Ishikawa (cell line): ENCODE measurements at regions not wholly inside any gene's neighbourhood (a gene's known extent, or its start where the extent isn't known, plus 50 kb on each side); places are given as distances from the start of the nearest gene placed in this dataset.

Experiments used
- CEBPB ChIP-seq: IDR thresholded peaks from 2 replicates; pipeline ENCODE4 v1.6.1; 2012
- CREB1 ChIP-seq: IDR thresholded peaks from 2 replicates; pipeline ENCODE4 v1.6.1; 2012; ENCODE audit warnings: low read depth
- EGR1 ChIP-seq: IDR thresholded peaks from 2 replicates; pipeline ENCODE4 v1.6.1; 2012
- EP300 ChIP-seq: IDR thresholded peaks from 2 replicates; pipeline ENCODE4 v1.6.1; 2012; ENCODE audit warnings: borderline replicate concordance
- FOXM1 ChIP-seq: IDR thresholded peaks from 2 replicates; pipeline ENCODE4 v1.6.1; 2012; ENCODE audit warnings: low read depth, borderline replicate concordance
- NFIC ChIP-seq: IDR thresholded peaks from 2 replicates; pipeline ENCODE4 v1.6.1; 2012
- RAD21 ChIP-seq: IDR thresholded peaks from 2 replicates; pipeline ENCODE4 v1.6.1; 2012; ENCODE audit warnings: low read depth
- TAF1 ChIP-seq: IDR thresholded peaks from 2 replicates; pipeline ENCODE4 v1.6.1; 2012; ENCODE audit warnings: low read depth, mild to moderate bottlenecking
- TCF12 ChIP-seq: IDR thresholded peaks from 2 replicates; pipeline ENCODE4 v1.6.1; 2012; ENCODE audit warnings: low read depth
- TEAD4 ChIP-seq: IDR thresholded peaks from 2 replicates; pipeline ENCODE4 v1.6.1; 2012
- YY1 ChIP-seq: IDR thresholded peaks from 2 replicates; pipeline ENCODE4 v1.6.1; 2012; ENCODE audit warnings: low read depth
- ZBTB7A ChIP-seq: IDR thresholded peaks from 2 replicates; pipeline ENCODE4 v1.6.1; 2012; ENCODE audit warnings: low read depth
- TF ChIP-seq, protein P1 (sequence below): IDR thresholded peaks from 2 replicates; pipeline ENCODE4 v1.6.1; 2012; ENCODE audit warnings: low read depth, mild to moderate bottlenecking
- TF ChIP-seq, protein P2 (sequence below): IDR thresholded peaks from 2 replicates; pipeline ENCODE4 v1.6.1; 2012
- TF ChIP-seq, protein P3 (sequence below): IDR thresholded peaks from 2 replicates; pipeline ENCODE4 v1.6.1; 2012

DNA sequence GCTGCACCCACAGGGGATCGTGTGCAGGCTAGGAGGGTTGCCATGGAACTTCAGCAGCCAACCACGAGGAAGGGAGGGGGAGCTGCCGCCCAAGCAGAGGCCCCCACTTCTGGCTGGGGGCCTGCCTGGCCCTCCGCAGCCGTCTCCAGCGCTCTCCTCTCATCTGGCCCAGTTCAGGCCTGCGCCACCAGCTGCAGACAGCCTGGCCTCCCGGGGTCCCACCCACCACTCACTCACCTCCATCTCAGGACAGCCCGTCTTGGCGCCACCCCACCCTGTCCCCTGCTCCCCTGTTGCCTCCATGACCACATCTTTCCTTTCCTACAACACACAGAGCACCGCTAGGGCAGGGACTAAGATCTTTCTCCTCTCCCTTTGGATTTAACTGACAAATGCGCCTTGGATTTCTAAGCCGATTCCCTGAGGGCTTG, 98.7 kb downstream of the ANKRD60 start:
- no peak for TF ChIP-seq TCF12

DNA sequence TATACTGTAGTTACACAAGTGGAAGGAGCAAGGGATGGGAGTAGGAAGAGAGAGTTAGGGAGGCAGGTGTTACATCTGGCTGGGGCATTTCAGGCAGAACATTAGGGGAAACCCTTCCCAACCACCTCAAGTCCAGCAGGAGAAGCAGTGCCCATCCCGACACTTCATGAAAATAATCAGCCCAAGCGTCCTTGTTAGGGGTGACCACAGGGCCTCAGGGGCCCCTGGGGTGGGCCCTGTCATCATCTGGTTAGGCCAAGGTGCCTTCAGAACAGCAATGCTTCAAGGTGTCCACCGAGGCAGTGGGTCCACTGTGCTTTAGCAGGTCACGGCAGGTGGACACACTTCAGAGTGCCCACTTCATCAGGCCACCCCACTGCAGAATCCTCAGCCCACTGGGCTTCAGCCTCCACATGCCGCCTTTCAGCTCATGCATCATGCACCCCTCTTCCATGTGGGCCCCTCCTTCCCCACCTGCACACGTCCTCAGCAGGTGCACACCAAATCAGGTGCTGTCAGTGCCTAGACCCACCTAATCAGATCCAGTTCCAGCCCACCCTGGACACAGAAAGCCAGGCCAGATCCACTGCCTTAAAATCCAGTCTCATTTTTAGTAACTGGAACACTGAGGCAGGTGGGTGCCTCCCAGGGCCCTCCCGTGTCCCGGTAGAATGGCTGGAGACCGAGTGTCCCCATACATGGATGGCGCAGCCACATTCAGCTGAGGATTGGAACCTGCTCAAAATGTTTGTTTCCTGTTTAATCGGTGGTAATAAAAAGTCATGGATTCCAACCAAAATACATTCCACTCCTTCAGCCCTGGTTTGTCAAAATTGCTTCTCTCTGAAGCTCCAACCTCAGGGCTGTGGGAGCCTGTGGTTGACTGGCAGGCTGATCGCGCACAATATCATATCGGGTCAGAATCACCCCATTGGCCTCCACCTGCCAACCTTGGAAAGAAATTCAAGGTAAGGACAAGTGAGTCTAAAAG, 99.5 kb downstream of the ANKRD60 start:
- TF ChIP-seq, protein P1, sequence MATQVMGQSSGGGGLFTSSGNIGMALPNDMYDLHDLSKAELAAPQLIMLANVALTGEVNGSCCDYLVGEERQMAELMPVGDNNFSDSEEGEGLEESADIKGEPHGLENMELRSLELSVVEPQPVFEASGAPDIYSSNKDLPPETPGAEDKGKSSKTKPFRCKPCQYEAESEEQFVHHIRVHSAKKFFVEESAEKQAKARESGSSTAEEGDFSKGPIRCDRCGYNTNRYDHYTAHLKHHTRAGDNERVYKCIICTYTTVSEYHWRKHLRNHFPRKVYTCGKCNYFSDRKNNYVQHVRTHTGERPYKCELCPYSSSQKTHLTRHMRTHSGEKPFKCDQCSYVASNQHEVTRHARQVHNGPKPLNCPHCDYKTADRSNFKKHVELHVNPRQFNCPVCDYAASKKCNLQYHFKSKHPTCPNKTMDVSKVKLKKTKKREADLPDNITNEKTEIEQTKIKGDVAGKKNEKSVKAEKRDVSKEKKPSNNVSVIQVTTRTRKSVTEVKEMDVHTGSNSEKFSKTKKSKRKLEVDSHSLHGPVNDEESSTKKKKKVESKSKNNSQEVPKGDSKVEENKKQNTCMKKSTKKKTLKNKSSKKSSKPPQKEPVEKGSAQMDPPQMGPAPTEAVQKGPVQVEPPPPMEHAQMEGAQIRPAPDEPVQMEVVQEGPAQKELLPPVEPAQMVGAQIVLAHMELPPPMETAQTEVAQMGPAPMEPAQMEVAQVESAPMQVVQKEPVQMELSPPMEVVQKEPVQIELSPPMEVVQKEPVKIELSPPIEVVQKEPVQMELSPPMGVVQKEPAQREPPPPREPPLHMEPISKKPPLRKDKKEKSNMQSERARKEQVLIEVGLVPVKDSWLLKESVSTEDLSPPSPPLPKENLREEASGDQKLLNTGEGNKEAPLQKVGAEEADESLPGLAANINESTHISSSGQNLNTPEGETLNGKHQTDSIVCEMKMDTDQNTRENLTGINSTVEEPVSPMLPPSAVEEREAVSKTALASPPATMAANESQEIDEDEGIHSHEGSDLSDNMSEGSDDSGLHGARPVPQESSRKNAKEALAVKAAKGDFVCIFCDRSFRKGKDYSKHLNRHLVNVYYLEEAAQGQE = no peak
- TF ChIP-seq ZBTB7A (no peak), TCF12 (no peak), CREB1 (no peak), TEAD4 (no peak), NFIC (no peak), EP300 (no peak), EGR1 (no peak), RAD21 (no peak), YY1 (no peak), FOXM1 (no peak), TAF1 (no peak), CEBPB (no peak)
- TF ChIP-seq, protein P2, sequence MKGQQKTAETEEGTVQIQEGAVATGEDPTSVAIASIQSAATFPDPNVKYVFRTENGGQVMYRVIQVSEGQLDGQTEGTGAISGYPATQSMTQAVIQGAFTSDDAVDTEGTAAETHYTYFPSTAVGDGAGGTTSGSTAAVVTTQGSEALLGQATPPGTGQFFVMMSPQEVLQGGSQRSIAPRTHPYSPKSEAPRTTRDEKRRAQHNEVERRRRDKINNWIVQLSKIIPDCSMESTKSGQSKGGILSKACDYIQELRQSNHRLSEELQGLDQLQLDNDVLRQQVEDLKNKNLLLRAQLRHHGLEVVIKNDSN = no peak
- TF ChIP-seq, protein P3, sequence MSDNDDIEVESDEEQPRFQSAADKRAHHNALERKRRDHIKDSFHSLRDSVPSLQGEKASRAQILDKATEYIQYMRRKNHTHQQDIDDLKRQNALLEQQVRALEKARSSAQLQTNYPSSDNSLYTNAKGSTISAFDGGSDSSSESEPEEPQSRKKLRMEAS = no peak

DNA sequence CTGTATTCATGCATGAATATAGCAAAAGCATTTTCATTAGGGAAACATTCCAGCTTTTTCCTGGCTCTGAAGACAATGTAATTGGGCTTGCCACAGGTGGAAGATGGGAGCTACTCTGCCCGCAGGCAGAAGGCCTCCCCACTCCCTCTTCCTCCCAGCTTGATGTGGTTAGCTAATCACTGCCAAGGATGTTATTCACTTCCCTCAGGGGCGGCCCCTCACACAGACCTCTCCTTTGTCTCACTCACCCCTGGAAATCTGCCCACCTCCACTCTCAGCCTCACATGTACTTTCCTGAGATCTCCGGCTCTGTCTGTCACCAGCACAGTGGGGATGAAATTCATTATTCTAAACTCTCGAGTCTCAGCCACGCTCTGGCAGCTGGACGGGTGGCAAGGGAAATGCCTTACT, 100.7 kb downstream of the ANKRD60 start:
- TF ChIP-seq TAF1 = no peak
- no peak for TF ChIP-seq NFIC
- no peak for TF ChIP-seq CREB1
- TF ChIP-seq TCF12 = no peak
- TF ChIP-seq, protein P1 = no peak
- no peak for TF ChIP-seq EGR1

DNA sequence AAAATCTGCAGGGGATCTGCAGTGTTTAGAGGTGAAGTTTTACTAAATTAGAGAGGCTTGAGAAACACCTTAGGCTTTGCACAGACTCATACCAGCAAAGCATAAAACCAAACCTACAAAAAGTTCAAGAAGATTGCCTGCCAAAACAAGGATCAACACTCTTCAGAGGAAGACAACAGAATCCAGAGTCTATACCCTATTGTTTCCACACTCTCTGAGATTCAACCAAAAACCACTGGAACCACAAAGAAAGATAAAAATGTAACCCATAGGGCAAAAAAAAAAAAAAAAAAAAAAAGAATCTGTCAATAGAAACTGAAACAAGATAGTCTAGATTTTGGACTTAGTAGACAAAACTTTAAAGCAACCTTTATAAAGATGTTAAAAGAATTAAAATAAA, 102.7 kb downstream of the ANKRD60 start:
- TF ChIP-seq, protein P3 = no peak
- no peak for TF ChIP-seq RAD21
- TF ChIP-seq, protein P1 = no peak
- TF ChIP-seq EGR1 = no peak
- no peak for TF ChIP-seq ZBTB7A
- no peak for TF ChIP-seq FOXM1
- no peak for TF ChIP-seq CREB1
- no peak for TF ChIP-seq EP300
- TF ChIP-seq TAF1 = no peak

DNA sequence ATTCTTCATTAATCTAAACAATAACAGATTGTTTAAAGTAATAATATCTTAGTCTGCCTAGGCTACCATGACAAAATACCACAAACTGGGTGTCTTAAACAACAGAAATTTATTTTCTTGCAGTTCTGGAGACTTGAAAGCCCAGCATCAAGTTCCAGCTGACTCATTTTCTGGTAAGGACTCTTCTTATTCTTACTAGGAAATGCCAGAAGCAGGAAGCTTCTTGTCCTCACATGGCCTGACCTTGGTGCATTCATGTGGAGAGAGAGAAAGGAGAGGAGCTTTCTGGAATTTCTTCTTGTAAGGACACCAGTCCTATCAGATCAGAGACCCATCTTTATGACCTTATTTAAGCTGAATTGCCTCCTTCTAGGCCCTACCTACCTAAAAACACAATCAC, 110.5 kb downstream of the ANKRD60 start:
- no peak for TF ChIP-seq TCF12
- TF ChIP-seq FOXM1 = no peak
- TF ChIP-seq, protein P1 = no peak
- no peak for TF ChIP-seq RAD21
- no peak for TF ChIP-seq EGR1
- no peak for TF ChIP-seq NFIC
- TF ChIP-seq TEAD4 = no peak
- TF ChIP-seq CEBPB = no peak
- no peak for TF ChIP-seq ZBTB7A
- TF ChIP-seq, protein P2 = no peak
- no peak for TF ChIP-seq EP300
- no peak for TF ChIP-seq CREB1
- no peak for TF ChIP-seq YY1
- TF ChIP-seq, protein P3 = no peak
- no peak for TF ChIP-seq TAF1
